Heart left ventricle (tissue), 16 donors: ENCODE measurements at regions not wholly inside any gene's neighbourhood (a gene's known extent, or its start where the extent isn't known, plus 50 kb on each side); places are given as distances from the start of the nearest gene placed in this dataset.

Source experiments
- ATAC-seq, 4 donors: fragments of 200-7000 bp; cut with Tn5 transposase; one replicate each; pipeline ENCODE4 v1.9.1; 2020 to 2022; ENCODE audit warnings: moderate library complexity in 4 of 4, mild to moderate bottlenecking in 3 of 4, moderate number of reproducible peaks in 1 of 4
- DNase-seq, 5 donors: peaks; one replicate each; pipeline ENCODE4 v3.0.0-alpha.2; 2020
- H3K27ac ChIP-seq, 12 donors: fragments of 200-600 bp; sonication (generic) in 4 of 12; one replicate each; pipeline versions ENCODE4 v1.5.0 to v1.8.0; 2016 to 2022; ENCODE audit warnings: mild to moderate bottlenecking in 2 of 12
- H3K27me3 ChIP-seq, 9 donors: fragments of 200-600 bp; sonication (generic) in 2 of 9; one replicate each; pipeline versions ENCODE4 v1.5.1 to v1.8.0; 2016 to 2022; ENCODE audit warnings: mild to moderate bottlenecking in 3 of 9
- H3K36me3 ChIP-seq, 9 donors: fragments of 200-600 bp; sonication (generic) in 2 of 9; one replicate each; pipeline versions ENCODE4 v1.5.0 to v1.8.0; 2018 to 2022; ENCODE audit warnings: mild to moderate bottlenecking in 2 of 9
- H3K4me1 ChIP-seq, 12 donors: fragments of 200-600 bp; sonication (generic) in 4 of 12; one replicate each; pipeline versions ENCODE4 v1.5.0 to v1.8.0; 2016 to 2022; ENCODE audit warnings: mild to moderate bottlenecking in 3 of 12
- H3K4me3 ChIP-seq, 12 donors: fragments of 200-600 bp; sonication (generic) in 4 of 12; one replicate each; pipeline versions ENCODE4 v1.5.0 to v1.8.0; 2017 to 2022; ENCODE audit warnings: mild to moderate bottlenecking in 9 of 12, moderate library complexity in 4 of 12
- H3K9me3 ChIP-seq, 12 donors: fragments of 200-600 bp; sonication (generic) in 4 of 12; one replicate each; pipeline versions ENCODE4 v1.5.0 to v1.8.0; 2016 to 2022; ENCODE audit warnings: mild to moderate bottlenecking in 1 of 12
- CTCF ChIP-seq, 12 donors: fragments of 200-600 bp; sonication (generic) in 4 of 12; IDR thresholded peaks; one replicate each; pipeline versions ENCODE4 v1.5.0 to v1.8.0; 2018 to 2022; ENCODE audit warnings: antibody characterized with exemption in 12 of 12, mild to moderate bottlenecking in 5 of 12
- POLR2A ChIP-seq, 2 donors: fragments of 450-650 bp; IDR thresholded peaks; one replicate each; pipeline ENCODE4 v1.6.1; 2017; ENCODE audit warnings: antibody characterized with exemption in 2 of 2, mild to moderate bottlenecking in 2 of 2, moderate library complexity in 2 of 2
- WGBS, 4 donors: extraction: QIAGEN DNeasy Blood & Tissue Kit in 2 of 4; methylation state at CpG; one replicate each; pipeline versions ENCODE4 v1.1.5 to v1.1.7; 2013 to 2018; 5-methylcytosine and 5-hydroxymethylcytosine counted together
- intact Hi-C, 10 donors: fragments of 100-400 bp; cut with DNase I; formaldehyde crosslinking; loops; one replicate each; pipeline versions ENCODE4 v1.11.1 to v1.14.2; 2022
- donor health status: ischemic (EF 13 %, LVEDD 7.1; RV severe dilation, severe dysfunction).
- donor health status: healthy with polysubstance abuse.
- donor health status: DM: no; HTN: yes; CAD: no.
- donor health status: DM: no; HTN: no; CAD: no.
- donor health status: ischemic (EF 25% LVEDD 6.9; RV normal size, moderate dysfunction).
- donor health status: ischemic (EF 25% LVEDD 5.7; RV mildly dilated, moderate dysfunction).
- donor health status: healthy.
- donor health status: DM: yes; HTN: yes; CAD: no.
- donor health status: ischemic (EF 35%, LVEDD 5.7; RV mildly dilated, moderate dysfunction).
- donor health status: nonischemic (EF 11% LVEDD 7.7; RV severe dilation, severe dysfunction).
- donor health status: DM: yes; HTN: yes; CAD: no.
- donor health status: PGD.
- donor health status: ischemic (EF 29% LVEDD 5.4; RV normal size, mild dysfunction).
- donor health status: nonischemic (EF 23%, LVEDD 6.1; RV moderate dilation, normal function).

- H3K4me3 ChIP-seq, result no peak overlapping the region
- no peak for DNase-seq
- peaks cover 0 to 18% (median 8%) of the 10 kb centered on the region in 12 donors for H3K9me3 ChIP-seq
- ATAC-seq, result no peak
- H3K4me1 ChIP-seq, result no peaks in the 10 kb centered on the region
- TF ChIP-seq CTCF (IDR thresholded peaks at IDR 0.05), result no peak
- no peak for TF ChIP-seq POLR2A (IDR thresholded peaks at IDR 0.05)
- no peak overlapping the region for H3K27ac ChIP-seq
- no peaks in the 10 kb centered on the region for H3K36me3 ChIP-seq
- H3K27me3 ChIP-seq, result no peaks in the 10 kb centered on the region
- 76 to 80% (median 79%) methylated on average over 12 of the region's 12 CpGs for WGBS, 4 donors
- intact Hi-C loops, result no loop called here
These were observed 173.7 kb upstream of the CHRNA7 start for GRCh38 chr15:31856581-31856980.

- WGBS, 4 donors, result 37 to 68% (median 55%) methylated on average over 6 of the region's 6 CpGs
- no peak for DNase-seq
- H3K27ac ChIP-seq, result no peak overlapping the region
- H3K9me3 ChIP-seq, result peaks cover 0 to 18% (median 8%) of the 10 kb centered on the region in 12 donors
- H3K27me3 ChIP-seq, result no peaks in the 10 kb centered on the region
- no peaks in the 10 kb centered on the region for H3K4me1 ChIP-seq
- intact Hi-C loops, result no loop called here
- peak in 1 of 4 donors; percentile 26 for ATAC-seq
- TF ChIP-seq POLR2A (IDR thresholded peaks at IDR 0.05) (no peak), CTCF (IDR thresholded peaks at IDR 0.05) (no peak)
- H3K4me3 ChIP-seq, result no peak overlapping the region
- H3K36me3 ChIP-seq, result no peaks in the 10 kb centered on the region
These were observed 173.1 kb upstream of the CHRNA7 start for GRCh38 chr15:31857194-31857593.

DNA sequence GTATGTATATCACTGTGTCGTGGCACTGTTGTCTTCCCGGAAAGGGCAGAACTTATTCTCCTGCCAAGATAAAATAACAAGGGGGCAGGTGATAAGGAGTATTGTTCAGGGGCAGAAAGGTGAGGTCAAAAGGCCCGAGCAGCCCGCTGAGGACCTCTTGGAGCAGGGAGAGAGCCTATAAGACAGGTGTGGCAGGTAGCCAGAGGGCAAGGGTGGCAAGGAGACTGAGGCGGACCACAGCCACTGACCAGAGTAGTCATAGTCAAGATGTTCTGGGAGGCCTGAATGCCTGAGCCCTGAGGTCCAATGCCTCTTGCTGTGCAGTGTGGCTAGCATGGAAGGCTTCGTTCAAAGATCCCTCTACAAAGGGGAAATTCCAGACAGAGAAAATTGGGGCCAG, 172.3 kb upstream of the CHRNA7 start:
- Histone ChIP-seq H3K27ac (no peak overlapping the region), H3K4me1 (no peaks in the 10 kb centered on the region), H3K4me3 (no peak overlapping the region), H3K27me3 (no peaks in the 10 kb centered on the region), H3K36me3 (no peaks in the 10 kb centered on the region), H3K9me3 (peaks cover 0 to 18% (median 8%) of the 10 kb centered on the region in 12 donors)
- ATAC-seq (no peak), DNase-seq (no peak)
- intact Hi-C loops, result no loop called here
- TF ChIP-seq POLR2A (IDR thresholded peaks at IDR 0.05) (no peak), CTCF (IDR thresholded peaks at IDR 0.05) (no peak)
- 66 to 82% (median 74%) methylated on average over 6 of the region's 6 CpGs for WGBS, 4 donors

GRCh38 chr15:31866248-31866647, 164.1 kb upstream of the CHRNA7 start:
- ATAC-seq, result no peak
- no peak for TF ChIP-seq POLR2A (IDR thresholded peaks at IDR 0.05)
- no peak for TF ChIP-seq CTCF (IDR thresholded peaks at IDR 0.05)
- WGBS, 4 donors, result 54 to 68% (median 56%) methylated on average over 6 of the region's 6 CpGs

More at GRCh38 chr15:31866248-31866647, 164.1 kb upstream of the CHRNA7 start:
- H3K27ac ChIP-seq, result no peak overlapping the region
- no peak overlapping the region for H3K4me3 ChIP-seq
- H3K27me3 ChIP-seq, result peaks cover 0 to 5% (median 0%) of the 10 kb centered on the region in 9 donors
- H3K4me1 ChIP-seq, result peaks cover 0 to 17% (median 8%) of the 10 kb centered on the region in 12 donors
- no peaks in the 10 kb centered on the region for H3K36me3 ChIP-seq
- no peaks in the 10 kb centered on the region for H3K9me3 ChIP-seq
- no peak for DNase-seq
- intact Hi-C loops, result loop anchor here in 9 of 10 donors (5.0 to 10.0 kb wide), 7 partner anchors 61 to 374 kb away; no protein-coding TSS in a partner anchor
